ENCODE measurements at regions not wholly inside any gene's neighbourhood (a gene's known extent, or its start where the extent isn't known, plus 50 kb on each side); places are given as distances from the start of the nearest gene placed in this dataset.

DNA sequence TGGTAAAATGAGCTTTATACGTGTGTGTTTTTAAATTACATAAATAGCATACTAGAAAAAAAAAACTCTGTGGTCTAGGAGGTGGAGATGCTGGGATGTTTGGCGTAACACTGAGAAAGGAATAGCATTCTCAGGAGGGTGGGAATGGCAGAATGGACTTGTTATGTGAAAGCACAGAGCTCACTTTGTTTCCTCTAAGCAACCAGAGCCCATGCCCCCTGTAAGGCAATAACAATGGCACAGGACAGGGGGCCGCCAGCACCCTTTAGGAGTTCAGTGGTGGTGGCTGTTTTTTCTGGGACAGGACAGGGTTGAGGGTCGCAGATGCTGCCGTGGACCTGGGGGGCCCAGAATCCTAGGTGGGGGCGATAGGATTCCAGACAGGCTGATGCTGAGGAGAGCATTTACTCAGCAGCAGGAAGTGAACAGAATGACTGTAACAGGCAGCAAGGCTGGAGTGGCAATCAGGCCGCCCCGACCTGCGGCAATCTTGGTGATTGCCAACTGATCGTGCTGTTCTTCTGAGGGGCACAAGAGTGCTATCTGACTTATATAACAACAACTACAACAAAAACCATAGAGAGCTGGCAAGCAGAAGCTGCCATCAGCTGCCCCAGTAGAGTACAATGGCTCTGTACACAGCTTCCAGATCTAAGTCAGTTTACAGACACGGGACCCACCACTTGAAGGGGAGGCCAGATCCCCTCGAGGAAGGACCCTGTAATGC, 160.4 kb downstream of the UACA start:
- Histone ChIP-seq H3K4me1 (ENCODE audit: control insufficient read depth, low read length) (no peaks in the 10 kb centered on the region), H3K27me3 (ENCODE audit: control insufficient read depth, low read length) (no peaks in the 10 kb centered on the region), H3K9me2 (replicated peaks; ENCODE audit: control insufficient read depth, low read length) (no peaks in the 10 kb centered on the region), H3K27ac (ENCODE audit: low read depth, low read length) (no peak overlapping the region), H3K9me3 (ENCODE audit: control insufficient read depth, insufficient read depth, low read length) (no peaks in the 10 kb centered on the region), H4K20me1 (ENCODE audit: control insufficient read depth, insufficient read depth, low read depth, low read length) (no peaks in the 10 kb centered on the region), H3F3A (ENCODE audit: control insufficient read depth, insufficient read depth) (no peaks in the 10 kb centered on the region), H3K79me2 (ENCODE audit: control insufficient read depth, low read length) (no peaks in the 10 kb centered on the region), H3K4me2 (ENCODE audit: low read length) (no peak overlapping the region), H3K36me3 (ENCODE audit: control insufficient read depth, low read length) (no peaks in the 10 kb centered on the region), H3K4me3 (ENCODE audit: low read length) (no peak overlapping the region)
- TF ChIP-seq, protein P1, sequence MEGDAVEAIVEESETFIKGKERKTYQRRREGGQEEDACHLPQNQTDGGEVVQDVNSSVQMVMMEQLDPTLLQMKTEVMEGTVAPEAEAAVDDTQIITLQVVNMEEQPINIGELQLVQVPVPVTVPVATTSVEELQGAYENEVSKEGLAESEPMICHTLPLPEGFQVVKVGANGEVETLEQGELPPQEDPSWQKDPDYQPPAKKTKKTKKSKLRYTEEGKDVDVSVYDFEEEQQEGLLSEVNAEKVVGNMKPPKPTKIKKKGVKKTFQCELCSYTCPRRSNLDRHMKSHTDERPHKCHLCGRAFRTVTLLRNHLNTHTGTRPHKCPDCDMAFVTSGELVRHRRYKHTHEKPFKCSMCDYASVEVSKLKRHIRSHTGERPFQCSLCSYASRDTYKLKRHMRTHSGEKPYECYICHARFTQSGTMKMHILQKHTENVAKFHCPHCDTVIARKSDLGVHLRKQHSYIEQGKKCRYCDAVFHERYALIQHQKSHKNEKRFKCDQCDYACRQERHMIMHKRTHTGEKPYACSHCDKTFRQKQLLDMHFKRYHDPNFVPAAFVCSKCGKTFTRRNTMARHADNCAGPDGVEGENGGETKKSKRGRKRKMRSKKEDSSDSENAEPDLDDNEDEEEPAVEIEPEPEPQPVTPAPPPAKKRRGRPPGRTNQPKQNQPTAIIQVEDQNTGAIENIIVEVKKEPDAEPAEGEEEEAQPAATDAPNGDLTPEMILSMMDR (IDR thresholded peaks at IDR 0.05; ENCODE audit: low read depth, low read length, poor library complexity, severe bottlenecking) = no peak
- no peak for TF ChIP-seq EZH2phosphoT487 (IDR thresholded peaks at IDR 0.05; ENCODE audit: borderline replicate concordance, low read length)

DNA sequence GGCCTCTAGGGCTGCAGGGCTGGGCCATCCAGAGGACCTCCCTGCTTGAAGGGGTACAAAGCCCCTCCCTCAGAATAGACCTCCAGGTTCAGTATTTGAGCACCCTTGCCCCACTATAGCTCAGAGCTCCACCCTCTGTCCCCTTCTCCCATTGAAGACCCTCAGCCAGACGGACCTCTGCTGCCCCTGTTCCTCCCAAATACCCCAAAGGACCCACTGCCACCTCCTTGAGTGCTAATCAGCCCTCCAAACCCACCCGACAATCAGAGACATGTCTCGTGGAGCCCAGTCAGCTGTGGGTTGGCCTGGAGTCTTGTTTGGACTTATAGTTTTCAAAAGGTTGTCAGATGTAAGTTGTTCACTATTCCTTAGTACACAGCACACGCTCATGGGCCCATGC, 161.1 kb downstream of the UACA start:
- Histone ChIP-seq H4K20me1 (ENCODE audit: control insufficient read depth, insufficient read depth, low read depth, low read length) (no peaks in the 10 kb centered on the region), H3F3A (ENCODE audit: control insufficient read depth, insufficient read depth) (no peaks in the 10 kb centered on the region), H3K36me3 (ENCODE audit: control insufficient read depth, low read length) (no peaks in the 10 kb centered on the region), H3K27ac (ENCODE audit: low read depth, low read length) (no peak overlapping the region), H3K79me2 (ENCODE audit: control insufficient read depth, low read length) (no peaks in the 10 kb centered on the region), H3K4me2 (ENCODE audit: low read length) (no peak overlapping the region), H3K9me3 (ENCODE audit: control insufficient read depth, insufficient read depth, low read length) (no peaks in the 10 kb centered on the region), H3K4me1 (ENCODE audit: control insufficient read depth, low read length) (no peaks in the 10 kb centered on the region), H3K4me3 (ENCODE audit: low read length) (no peak overlapping the region), H3K9me2 (replicated peaks; ENCODE audit: control insufficient read depth, low read length) (no peaks in the 10 kb centered on the region), H3K27me3 (ENCODE audit: control insufficient read depth, low read length) (no peaks in the 10 kb centered on the region)
- TF ChIP-seq EZH2phosphoT487 (IDR thresholded peaks at IDR 0.05; ENCODE audit: borderline replicate concordance, low read length) = no peak
- TF ChIP-seq, protein P1 (IDR thresholded peaks at IDR 0.05; ENCODE audit: low read depth, low read length, poor library complexity, severe bottlenecking) = no peak

DNA sequence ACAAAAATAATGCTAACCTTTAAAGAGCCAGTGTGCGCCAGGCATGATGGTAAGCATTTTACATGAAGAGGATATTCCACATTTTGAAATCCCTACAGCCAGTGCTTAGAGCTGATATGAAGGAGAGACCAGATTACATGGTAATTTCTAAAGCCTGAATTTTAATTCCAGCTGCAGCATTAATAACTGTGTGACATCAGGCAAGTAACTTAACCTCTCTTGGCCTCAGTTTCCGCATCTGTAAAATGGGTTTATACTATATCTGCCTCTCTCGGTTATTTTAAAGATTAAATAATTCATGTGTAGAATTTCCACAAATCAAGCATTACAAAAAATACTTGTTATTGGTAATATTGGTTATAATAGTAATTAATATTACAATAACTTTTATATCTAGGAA, 165.4 kb downstream of the UACA start:
- TF ChIP-seq, protein P1 (IDR thresholded peaks at IDR 0.05; ENCODE audit: low read depth, low read length, poor library complexity, severe bottlenecking) = no peak
- no peak for TF ChIP-seq EZH2phosphoT487 (IDR thresholded peaks at IDR 0.05; ENCODE audit: borderline replicate concordance, low read length)
- no peak overlapping the region for H3K27ac ChIP-seq (ENCODE audit: low read depth, low read length)

More for the DNA sequence above, 165.4 kb downstream of the UACA start:
- Histone ChIP-seq H3K36me3 (ENCODE audit: control insufficient read depth, low read length) (no peaks in the 10 kb centered on the region), H4K20me1 (ENCODE audit: control insufficient read depth, insufficient read depth, low read depth, low read length) (no peaks in the 10 kb centered on the region), H3K9me3 (ENCODE audit: control insufficient read depth, insufficient read depth, low read length) (no peaks in the 10 kb centered on the region), H3K4me2 (ENCODE audit: low read length) (no peak overlapping the region), H3K4me3 (ENCODE audit: low read length) (no peak overlapping the region), H3F3A (ENCODE audit: control insufficient read depth, insufficient read depth) (no peaks in the 10 kb centered on the region), H3K79me2 (ENCODE audit: control insufficient read depth, low read length) (no peaks in the 10 kb centered on the region), H3K4me1 (ENCODE audit: control insufficient read depth, low read length) (no peaks in the 10 kb centered on the region), H3K9me2 (replicated peaks; ENCODE audit: control insufficient read depth, low read length) (no peaks in the 10 kb centered on the region), H3K27me3 (ENCODE audit: control insufficient read depth, low read length) (no peaks in the 10 kb centered on the region)
